Neural cell (in vitro differentiated cells): ENCODE measurements at regions not wholly inside any gene's neighbourhood (a gene's known extent, or its start where the extent isn't known, plus 50 kb on each side); places are given as distances from the start of the nearest gene placed in this dataset.

ENCODE experiments used
- H2AFZ ChIP-seq: fragments of 200-600, 300-800 bp; sonication (generic), shearing (Covaris generic); 2 replicates; pipeline ENCODE4 v1.6.0; 2014; ENCODE audit warnings: low read depth, mild to moderate bottlenecking, antibody characterized with exemption, low read length, moderate library complexity
- H3F3A ChIP-seq: fragments of 200-600 bp; shearing (Covaris generic); 2 replicates; pipeline ENCODE4 v1.6.1; 2016; ENCODE audit warnings: mild to moderate bottlenecking, moderate library complexity, mixed read lengths, antibody characterized with exemption, low read length; ENCODE audit not compliant: insufficient read depth, poor library complexity, severe bottlenecking
- H3K27ac ChIP-seq: fragments of 200-600, 300-800 bp; sonication (generic), shearing (Covaris generic); 2 replicates; pipeline ENCODE4 v1.5.1; 2014; ENCODE audit warnings: mild to moderate bottlenecking, low read length, moderate library complexity
- H3K27me3 ChIP-seq: fragments of 300-800, 200-600 bp; sonication (generic), shearing (Covaris generic); 2 replicates; pipeline ENCODE4 v1.6.0; 2014; ENCODE audit warnings: mild to moderate bottlenecking, low read depth, low read length, moderate library complexity; ENCODE audit not compliant: insufficient read depth
- H3K36me3 ChIP-seq: fragments of 300-800, 200-600 bp; sonication (generic), shearing (Covaris generic); 2 replicates; pipeline ENCODE4 v1.5.1; 2014; ENCODE audit warnings: mild to moderate bottlenecking, antibody characterized with exemption, low read length, moderate library complexity; ENCODE audit not compliant: insufficient read depth
- H3K4me2 ChIP-seq: fragments of 300-800, 200-600 bp; sonication (generic), shearing (Covaris generic); 2 replicates; pipeline ENCODE4 v1.6.0; 2014; ENCODE audit warnings: mild to moderate bottlenecking, low read length
- H3K4me3 ChIP-seq: fragments of 300-800, 200-600 bp; sonication (generic), shearing (Covaris generic); 2 replicates; pipeline ENCODE4 v1.5.1; 2014; ENCODE audit warnings: mild to moderate bottlenecking, low read length, moderate library complexity
- H3K79me2 ChIP-seq: fragments of 200-600 bp; shearing (Covaris generic); replicated peaks from 2 replicates; pipeline ENCODE4 v1.6.0; 2014; ENCODE audit warnings: mild to moderate bottlenecking, low read length, moderate library complexity; ENCODE audit not compliant: insufficient read depth
- H3K9ac ChIP-seq: fragments of 300-800, 200-600 bp; sonication (generic), shearing (Covaris generic); 2 replicates; pipeline ENCODE4 v1.6.1; 2016; ENCODE audit warnings: mild to moderate bottlenecking, low read length, mixed read lengths
- H3K9me2 ChIP-seq: fragments of 200-600 bp; shearing (Covaris generic); 2 replicates; pipeline ENCODE4 v1.6.1; 2016; ENCODE audit warnings: mild to moderate bottlenecking, low read length, mixed read lengths; ENCODE audit not compliant: insufficient read depth
- H3K9me3 ChIP-seq: fragments of 200-600, 300-800 bp; sonication (generic), shearing (Covaris generic); 2 replicates; pipeline ENCODE4 v1.6.1; 2016; ENCODE audit warnings: mild to moderate bottlenecking, mixed run types, low read length, moderate library complexity, mixed read lengths
- H4K20me1 ChIP-seq: fragments of 200-600 bp; shearing (Covaris generic); 2 replicates; pipeline ENCODE4 v1.6.1; 2016; ENCODE audit warnings: mild to moderate bottlenecking, mixed run types; ENCODE audit not compliant: insufficient read depth
- CTCF ChIP-seq: fragments of 450-650 bp; IDR thresholded peaks from 2 replicates; pipeline ENCODE4 v1.5.1; 2014; ENCODE audit warnings: antibody characterized with exemption, mild to moderate bottlenecking, moderate library complexity; ENCODE audit not compliant: poor library complexity, severe bottlenecking
- EP300 ChIP-seq: fragments of 450-650 bp; conservative IDR thresholded peaks from 2 replicates; pipeline ENCODE4 v1.6.1; 2014; ENCODE audit warnings: antibody characterized with exemption, mild to moderate bottlenecking, moderate library complexity; ENCODE audit not compliant: poor library complexity, severe bottlenecking
- EZH2 ChIP-seq: fragments of 200-600, 300-800 bp; shearing (Covaris generic), sonication (generic); IDR thresholded peaks from 2 replicates; pipeline ENCODE4 v1.6.1; 2014; ENCODE audit warnings: antibody characterized with exemption, low read length, borderline replicate concordance, mild to moderate bottlenecking; ENCODE audit not compliant: insufficient read depth, poor library complexity, severe bottlenecking
- MXI1 ChIP-seq: fragments of 450-650 bp; conservative IDR thresholded peaks from 2 replicates; pipeline ENCODE4 v1.6.1; 2014; ENCODE audit warnings: antibody characterized with exemption, mild to moderate bottlenecking; ENCODE audit not compliant: poor library complexity, severe bottlenecking
- POLR2AphosphoS5 ChIP-seq: IDR thresholded peaks from 2 replicates; pipeline ENCODE4 v1.6.1; 2012
- RAD21 ChIP-seq: fragments of 450-650 bp; conservative IDR thresholded peaks from 2 replicates; pipeline ENCODE4 v1.6.1; 2014; ENCODE audit warnings: antibody characterized with exemption, mild to moderate bottlenecking, moderate library complexity
- REST ChIP-seq: IDR thresholded peaks from 2 replicates; pipeline ENCODE4 v1.6.1; 2012; ENCODE audit warnings: borderline replicate concordance
- SMC3 ChIP-seq: fragments of 450-650 bp; conservative IDR thresholded peaks from 2 replicates; pipeline ENCODE4 v1.6.1; 2014; ENCODE audit warnings: antibody characterized with exemption, mild to moderate bottlenecking, moderate library complexity; ENCODE audit not compliant: poor library complexity
- TAF1 ChIP-seq: IDR thresholded peaks from 2 replicates; pipeline ENCODE4 v1.6.1; 2012; ENCODE audit warnings: low read depth

- no peaks in the 10 kb centered on the region for H3K9me3 ChIP-seq
Observed at GRCh38 chr10:64397125-64397524, 875.9 kb downstream of the REEP3 start.

GRCh38 chr10:64408391-64409183 lies 887.4 kb downstream of the REEP3 start:
- H3K9me2 ChIP-seq: no peaks in the 10 kb centered on the region
- no peaks in the 10 kb centered on the region for H3K36me3 ChIP-seq
- no peaks in the 10 kb centered on the region for H3K27me3 ChIP-seq
- no peaks in the 10 kb centered on the region for H3K9me3 ChIP-seq
- H3K79me2 ChIP-seq: no peaks in the 10 kb centered on the region
- TF ChIP-seq RAD21: no peak
- no peak for TF ChIP-seq SMC3
- no peak for TF ChIP-seq REST
- TF ChIP-seq EP300: no peak
- no peak for TF ChIP-seq MXI1
- no peak for TF ChIP-seq TAF1
- TF ChIP-seq EZH2: no peak
- no peak overlapping the region for H3K27ac ChIP-seq
- H3K4me3 ChIP-seq: no peak overlapping the region
- H2AFZ ChIP-seq: no peak overlapping the region
- no peak overlapping the region for H3K4me2 ChIP-seq
- no peak overlapping the region for H3K9ac ChIP-seq
- no peaks in the 10 kb centered on the region for H3F3A ChIP-seq
- H4K20me1 ChIP-seq: no peaks in the 10 kb centered on the region

More at GRCh38 chr10:64397125-64397524, 875.9 kb downstream of the REEP3 start:
- Histone ChIP-seq H2AFZ (no peak overlapping the region), H3K9ac (no peak overlapping the region), H3K9me2 (no peaks in the 10 kb centered on the region), H4K20me1 (no peaks in the 10 kb centered on the region), H3K27me3 (no peaks in the 10 kb centered on the region), H3K4me2 (no peak overlapping the region), H3K4me3 (no peak overlapping the region), H3F3A (no peaks in the 10 kb centered on the region), H3K79me2 (no peaks in the 10 kb centered on the region), H3K36me3 (no peaks in the 10 kb centered on the region), H3K27ac (no peak overlapping the region)
- TF ChIP-seq MXI1: no peak
- no peak for TF ChIP-seq REST
- no peak for TF ChIP-seq EP300
- no peak for TF ChIP-seq EZH2
- no peak for TF ChIP-seq TAF1
- TF ChIP-seq RAD21: no peak
- no peak for TF ChIP-seq CTCF
- no peak for TF ChIP-seq SMC3
- no peak for TF ChIP-seq POLR2AphosphoS5
